HG02885 (cell line): ENCODE measurements at regions not wholly inside any gene's neighbourhood (a gene's known extent, or its start where the extent isn't known, plus 50 kb on each side); places are given as distances from the start of the nearest gene placed in this dataset.

Experiments used
- ATAC-seq: cut with Tn5 transposase; IDR thresholded peaks from one replicate; pipeline ENCODE4 v1.9.1; 2021; ENCODE audit warnings: mild to moderate bottlenecking; ENCODE audit not compliant: unreplicated experiment, poor library complexity

GRCh38 chr4:58723954-58724353, 1613.8 kb upstream of the IGFBP7 start:
- ATAC-seq = no peak

DNA sequence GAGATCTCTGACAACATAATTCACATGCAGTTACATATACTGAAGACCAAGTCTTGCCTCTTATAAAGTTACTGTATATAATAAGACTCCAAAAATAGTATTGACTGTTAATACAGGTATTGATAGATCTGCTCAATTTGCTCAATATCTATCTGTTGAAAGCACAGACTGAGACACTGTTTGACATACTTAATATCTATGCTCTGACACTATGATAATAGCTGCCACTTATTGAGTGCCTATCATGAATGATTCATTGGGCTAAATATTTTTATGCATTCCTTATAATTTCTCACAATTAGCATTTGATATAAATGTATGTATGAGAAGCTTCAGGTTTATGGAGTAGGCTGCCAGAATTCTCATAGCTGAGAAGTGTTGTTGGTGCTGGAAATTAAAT, 1600.9 kb upstream of the IGFBP7 start:
- no peak for ATAC-seq

DNA sequence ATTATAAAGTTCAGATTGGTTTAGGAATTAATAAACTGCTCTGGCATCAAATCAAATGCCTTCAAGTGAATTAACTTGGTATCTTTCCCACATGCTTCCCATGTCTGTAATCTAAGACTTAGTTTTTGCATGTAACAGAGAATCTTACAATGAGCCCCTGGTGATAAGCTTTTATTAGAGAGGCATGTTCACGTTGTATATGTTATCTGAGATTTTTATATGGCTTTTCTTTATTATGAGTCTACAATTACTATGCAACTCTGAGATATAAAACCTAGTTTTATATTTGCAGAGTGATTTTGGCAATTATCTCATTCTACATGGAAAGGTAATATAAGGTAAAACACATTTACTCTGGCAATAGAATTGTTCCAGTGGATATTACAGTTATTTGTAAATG, 1578.4 kb upstream of the IGFBP7 start:
- no peak for ATAC-seq

- no peak for ATAC-seq
These were observed 1569.7 kb upstream of the IGFBP7 start for GRCh38 chr4:58679886-58680285.

GRCh38 chr4:58679051-58679450, 1568.9 kb upstream of the IGFBP7 start:
- no peak for ATAC-seq

GRCh38 chr4:58669783-58670182, 1559.6 kb upstream of the IGFBP7 start:
- ATAC-seq = no peak

DNA sequence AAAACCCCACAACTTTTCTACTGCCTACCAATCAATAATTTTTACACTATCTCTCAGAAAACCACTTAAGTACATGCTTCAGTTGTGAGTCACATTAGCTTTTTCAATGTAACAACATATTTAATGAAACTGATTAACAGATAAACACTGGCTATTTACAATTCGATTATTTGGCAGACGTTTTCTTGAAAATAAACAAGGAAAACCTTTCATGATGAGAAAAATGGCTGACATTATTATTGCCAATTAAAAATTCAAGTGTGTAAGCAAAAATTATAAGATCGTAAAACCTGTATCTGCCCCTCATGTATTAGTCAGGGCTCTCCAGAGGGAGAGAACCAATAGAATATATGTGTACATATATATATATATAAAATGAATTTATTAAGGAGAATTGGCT, 1555.5 kb upstream of the IGFBP7 start:
- no peak for ATAC-seq

DNA sequence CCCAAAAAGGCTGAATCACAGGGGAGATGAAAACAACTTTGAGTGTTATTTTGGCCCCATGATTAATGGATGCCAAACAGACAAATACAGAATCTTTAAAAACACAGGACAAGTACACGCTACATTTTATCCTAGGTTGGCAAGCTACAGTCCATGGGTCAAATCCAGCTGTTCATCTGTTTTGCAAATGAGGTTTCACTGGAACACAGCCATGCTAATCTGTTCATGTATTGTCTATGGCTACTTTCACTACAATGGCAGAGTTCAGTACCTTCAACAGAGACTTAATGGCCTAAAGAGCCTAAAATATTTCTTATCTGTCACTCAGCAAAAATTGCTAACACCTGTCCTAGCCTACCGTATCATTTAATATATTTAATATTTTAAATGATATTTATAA, 1548.5 kb upstream of the IGFBP7 start:
- no peak for ATAC-seq

GRCh38 chr4:58653251-58653650, 1543.1 kb upstream of the IGFBP7 start:
- ATAC-seq = no peak

DNA sequence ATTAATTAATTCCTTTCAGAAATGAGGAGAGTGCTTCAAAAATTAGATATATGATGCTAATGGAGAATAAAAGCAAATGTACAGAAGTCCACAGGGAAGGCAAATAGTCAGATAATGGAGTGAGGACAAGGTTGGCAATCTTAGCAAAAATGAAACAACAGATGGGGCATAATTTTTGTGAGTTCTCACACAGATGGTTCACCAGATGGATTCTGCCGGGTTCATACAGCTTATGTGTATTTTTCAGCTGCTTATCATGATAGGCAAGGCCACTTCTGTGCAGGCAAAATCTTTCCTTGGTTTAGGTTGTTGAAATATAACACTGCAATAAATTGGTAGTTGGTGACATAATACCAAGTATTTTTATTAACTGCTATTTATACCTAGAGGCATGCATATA, 1539.0 kb upstream of the IGFBP7 start:
- ATAC-seq = no peak

DNA sequence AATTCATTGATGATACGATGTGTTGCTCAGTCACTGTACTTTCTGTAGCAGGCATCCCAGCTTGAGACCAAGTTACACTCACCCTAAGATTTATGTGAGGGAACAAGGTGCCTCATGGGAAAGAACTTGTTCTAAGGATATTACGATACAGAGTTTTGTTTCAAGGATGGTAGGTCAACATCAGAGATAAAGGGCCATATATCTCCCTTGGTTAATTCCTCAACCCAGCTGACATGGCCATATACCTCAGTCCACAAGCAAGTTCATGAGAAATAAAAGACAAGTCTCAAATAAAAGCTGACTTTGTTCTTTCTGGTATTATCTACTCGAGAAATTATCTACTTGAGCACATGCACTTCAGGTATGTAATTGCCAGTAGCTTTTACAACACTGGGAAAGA, 1535.9 kb upstream of the IGFBP7 start:
- ATAC-seq = no peak

- no peak for ATAC-seq
These were observed 1534.4 kb upstream of the IGFBP7 start for GRCh38 chr4:58644549-58644948.

DNA sequence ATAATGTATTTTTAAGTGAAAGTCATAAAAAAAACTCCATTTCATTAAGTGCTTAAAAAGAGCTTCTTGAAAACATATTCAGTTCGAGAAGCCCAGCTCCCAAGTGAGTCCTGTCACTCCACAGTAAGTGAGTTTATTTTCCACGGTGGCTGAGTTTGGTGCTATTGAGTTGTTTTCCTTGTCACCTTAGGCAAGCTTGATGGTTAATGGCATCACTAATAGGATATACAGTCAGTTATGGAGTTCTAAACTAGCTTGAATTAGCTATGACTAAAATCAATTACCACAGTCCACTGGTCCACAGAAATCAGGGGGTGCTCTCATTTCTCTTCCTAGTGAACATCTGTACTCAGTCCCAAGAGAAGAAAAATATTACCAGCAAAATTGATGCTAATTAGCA, 1526.2 kb upstream of the IGFBP7 start:
- no peak for ATAC-seq

GRCh38 chr4:58617226-58617625, 1507.0 kb upstream of the IGFBP7 start:
- ATAC-seq = no peak

DNA sequence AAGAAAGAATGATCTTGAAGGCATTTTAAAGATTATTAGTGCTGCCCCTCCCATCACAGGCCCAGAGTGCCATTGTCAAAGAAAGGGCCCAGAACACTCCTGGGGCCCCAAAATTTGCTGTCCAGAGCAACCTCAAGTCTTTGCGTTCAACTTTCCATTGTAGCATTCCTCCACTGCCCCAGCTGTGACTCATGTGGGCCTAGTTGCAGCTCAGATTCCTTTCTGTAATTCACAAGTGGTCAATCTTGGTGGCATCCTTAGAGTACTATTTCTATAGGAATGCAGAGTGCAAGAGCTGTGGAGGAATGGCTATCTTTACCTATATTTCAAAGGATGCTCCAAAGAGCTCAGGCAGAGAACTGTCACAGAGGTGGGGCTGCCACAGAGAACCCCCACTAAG, 1500.8 kb upstream of the IGFBP7 start:
- no peak for ATAC-seq

GRCh38 chr4:58606303-58606702, 1496.1 kb upstream of the IGFBP7 start:
- no peak for ATAC-seq

DNA sequence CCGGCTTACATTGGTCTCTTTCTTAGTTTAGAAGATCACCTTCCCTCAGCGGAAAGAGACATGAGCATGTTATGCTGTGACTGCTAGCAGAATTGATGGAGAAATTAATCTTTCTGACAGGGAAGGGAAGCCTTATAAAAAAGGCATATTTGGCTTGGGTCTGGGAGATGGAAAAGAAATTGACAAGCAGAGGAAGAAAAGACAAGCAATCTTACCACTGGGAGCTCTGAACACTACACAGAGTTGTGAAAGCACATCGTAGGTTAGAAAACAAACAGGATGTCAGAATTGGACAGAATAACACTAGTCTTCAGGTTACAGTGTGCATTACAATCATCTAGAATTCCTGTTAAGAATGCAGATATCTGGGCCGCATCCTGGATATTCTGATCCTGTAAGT, 1493.8 kb upstream of the IGFBP7 start:
- no peak for ATAC-seq

- ATAC-seq = no peak
These were observed 1492.7 kb upstream of the IGFBP7 start for GRCh38 chr4:58602731-58603359.

DNA sequence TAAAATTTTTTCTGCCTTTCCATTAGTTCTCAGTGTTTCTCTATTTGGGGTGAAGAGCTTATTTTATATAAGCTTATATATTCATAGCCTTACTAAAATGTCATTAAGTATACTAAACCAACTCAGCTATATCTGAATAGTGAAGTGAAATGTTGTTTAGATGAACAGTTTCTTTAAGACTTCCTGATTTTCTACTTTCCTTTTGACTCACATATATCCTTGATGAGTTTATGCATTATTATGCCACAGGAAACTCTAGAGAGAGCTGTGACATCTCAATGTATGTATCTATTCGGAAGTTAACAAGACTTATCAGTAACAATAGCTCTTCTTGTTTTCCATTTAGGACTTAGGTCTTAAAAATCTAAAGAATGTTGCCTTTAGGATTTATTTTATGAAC, 1491.8 kb upstream of the IGFBP7 start:
- no peak for ATAC-seq

DNA sequence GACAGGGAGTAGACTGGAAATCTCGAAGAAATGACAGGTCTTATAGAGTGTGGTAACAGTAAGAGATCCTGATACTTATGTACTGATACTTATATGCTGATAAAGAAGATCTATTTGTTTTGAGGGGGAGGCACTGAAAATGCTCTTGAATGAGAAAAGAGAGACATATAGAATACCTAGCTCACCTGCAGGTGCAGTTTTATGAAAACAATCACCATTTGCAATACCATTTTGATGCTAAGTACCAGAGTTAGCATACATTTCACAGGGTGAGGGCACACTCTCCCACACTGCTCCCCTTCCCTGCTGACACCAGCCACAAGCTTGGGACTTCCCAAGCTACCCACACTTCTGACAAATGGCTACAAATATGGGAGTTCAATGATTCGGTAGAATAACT, 1490.1 kb upstream of the IGFBP7 start:
- no peak for ATAC-seq

DNA sequence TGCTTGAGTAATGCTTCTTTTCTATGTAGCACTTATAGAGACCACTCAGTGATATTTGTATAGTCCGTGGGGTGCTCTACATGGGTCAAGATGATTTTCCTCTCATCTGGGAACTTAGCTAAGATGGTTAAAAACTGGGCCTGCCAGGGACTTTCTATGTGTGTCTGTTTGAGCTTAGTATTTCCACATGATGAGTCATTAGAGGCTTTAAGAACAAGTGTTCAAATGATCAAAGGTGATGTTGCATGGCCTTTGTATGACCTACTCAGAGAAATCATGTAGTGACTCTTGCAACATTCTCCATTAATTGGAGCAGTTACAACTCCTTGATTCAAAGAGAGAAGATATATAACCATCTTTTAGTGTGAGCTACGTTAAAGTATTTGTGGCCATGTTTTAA, 1480.5 kb upstream of the IGFBP7 start:
- ATAC-seq = no peak

- no peak for ATAC-seq
These were observed 1477.7 kb upstream of the IGFBP7 start for GRCh38 chr4:58587856-58588255.

GRCh38 chr4:58566260-58566659, 1456.1 kb upstream of the IGFBP7 start:
- no peak for ATAC-seq
